ENCODE measurements at regions not wholly inside any gene's neighbourhood (a gene's known extent, or its start where the extent isn't known, plus 50 kb on each side); places are given as distances from the start of the nearest gene placed in this dataset.
"Not testable (repeated sequence)": the region's sequence is repeated elsewhere in the genome, so short reads cannot be mapped to it uniquely, and the experiment has no call there.

DNA sequence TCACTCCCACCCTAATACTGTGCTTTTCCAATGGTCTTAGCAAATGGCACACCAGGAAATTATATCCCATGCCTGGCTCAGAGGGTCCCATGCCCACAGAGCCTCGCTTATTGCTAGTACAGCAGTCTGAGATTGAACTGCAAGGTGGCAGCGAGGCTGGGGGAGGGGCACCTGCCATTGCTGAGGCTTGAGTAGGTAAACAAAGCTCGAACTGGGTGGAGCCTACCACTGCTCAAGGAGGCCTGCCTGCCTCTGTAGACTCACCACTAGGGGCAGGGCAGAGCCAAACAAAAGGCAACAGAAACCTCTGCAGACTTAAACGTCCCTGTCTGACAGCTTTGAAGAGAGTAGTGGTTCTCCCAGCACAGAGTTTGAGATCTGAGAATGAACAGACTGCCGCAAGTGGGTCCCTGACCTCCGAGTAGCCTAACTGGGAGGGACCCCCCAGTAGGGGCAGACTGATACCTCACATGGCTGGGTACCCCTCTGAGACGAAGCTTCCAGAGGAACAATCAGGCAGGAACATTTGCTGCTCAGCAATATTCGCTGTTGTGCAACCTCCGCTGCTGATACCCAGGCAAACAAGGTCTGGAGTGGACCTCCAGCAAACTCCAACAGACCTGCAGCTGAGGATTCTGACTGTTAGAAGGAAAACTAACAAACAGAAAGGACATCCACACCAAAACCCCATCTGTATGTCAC is 150.7 kb upstream of the FOXA2 start:
- H3K9ac ChIP-seq (ENCODE audit: low read length); H2AK5ac ChIP-seq (ENCODE audit: low read length, severe bottlenecking); H3K23ac ChIP-seq (ENCODE audit: low read length in 2 of 2); H4K91ac ChIP-seq (ENCODE audit: low read length); H2BK15ac ChIP-seq (ENCODE audit: low read depth, poor library complexity, severe bottlenecking); H2BK5ac ChIP-seq (ENCODE audit: low read depth, low read length, poor library complexity, severe bottlenecking); H3K4me2 ChIP-seq (ENCODE audit: low read length, poor library complexity, severe bottlenecking); H3K4me1 ChIP-seq (ENCODE audit: control insufficient read depth, insufficient read depth, low read depth, low read length); H3K9me3 ChIP-seq (ENCODE audit: control insufficient read depth, low read length); H3K4ac ChIP-seq (ENCODE audit: low read depth in 1 of 2, low read length in 2 of 2); H2BK12ac ChIP-seq (ENCODE audit: low read length in 2 of 2); H3K36me3 ChIP-seq (ENCODE audit: control insufficient read depth in 1 of 2, insufficient read depth in 2 of 2, low read depth in 1 of 2, low read length in 2 of 2); H3K27me3 ChIP-seq (ENCODE audit: control insufficient read depth in 1 of 2, insufficient read depth in 1 of 2, low read length in 2 of 2); H3K4me3 ChIP-seq (ENCODE audit: insufficient read depth in 1 of 2, low read depth in 1 of 2, low read length in 2 of 2); H3K27ac ChIP-seq (ENCODE audit: low read length, poor library complexity, severe bottlenecking); H3K18ac ChIP-seq (ENCODE audit: low read depth in 1 of 2, low read length in 2 of 2); H3K14ac ChIP-seq (ENCODE audit: low read length in 2 of 2); H3K79me1 ChIP-seq (replicated peaks; ENCODE audit: low read length, poor library complexity, severe bottlenecking); H4K8ac ChIP-seq (ENCODE audit: low read length); H2BK120ac ChIP-seq (ENCODE audit: low read depth, low read length); H2AFZ ChIP-seq (ENCODE audit: low read depth, low read length): not testable (repeated sequence)
- WGBS: 73% methylated on average over 9 of the region's 9 CpGs
- DNase-seq: peak; percentile 26

DNA sequence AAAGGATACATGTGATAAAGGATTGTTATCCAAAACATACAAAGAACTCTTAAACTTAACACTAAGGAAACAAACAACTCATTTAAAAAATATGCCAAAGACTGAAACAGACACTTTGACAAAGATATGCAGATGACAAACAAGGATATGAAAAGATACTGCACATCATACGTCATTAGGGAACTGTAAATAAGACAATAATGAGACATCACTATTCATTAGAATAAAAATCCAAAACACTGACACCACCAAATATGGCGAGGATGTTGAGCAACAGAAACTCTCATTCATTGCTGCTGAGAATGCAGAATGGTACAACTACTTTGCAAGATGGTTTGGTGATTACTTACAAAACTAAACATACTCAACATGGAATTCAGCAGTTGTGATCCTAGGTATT is 156.5 kb upstream of the FOXA2 start:
- DNase-seq: no peak
- H4K91ac ChIP-seq (ENCODE audit: low read length): no peak overlapping the region
- WGBS: 46% methylated on average over 1 of the region's 2 CpGs

DNA sequence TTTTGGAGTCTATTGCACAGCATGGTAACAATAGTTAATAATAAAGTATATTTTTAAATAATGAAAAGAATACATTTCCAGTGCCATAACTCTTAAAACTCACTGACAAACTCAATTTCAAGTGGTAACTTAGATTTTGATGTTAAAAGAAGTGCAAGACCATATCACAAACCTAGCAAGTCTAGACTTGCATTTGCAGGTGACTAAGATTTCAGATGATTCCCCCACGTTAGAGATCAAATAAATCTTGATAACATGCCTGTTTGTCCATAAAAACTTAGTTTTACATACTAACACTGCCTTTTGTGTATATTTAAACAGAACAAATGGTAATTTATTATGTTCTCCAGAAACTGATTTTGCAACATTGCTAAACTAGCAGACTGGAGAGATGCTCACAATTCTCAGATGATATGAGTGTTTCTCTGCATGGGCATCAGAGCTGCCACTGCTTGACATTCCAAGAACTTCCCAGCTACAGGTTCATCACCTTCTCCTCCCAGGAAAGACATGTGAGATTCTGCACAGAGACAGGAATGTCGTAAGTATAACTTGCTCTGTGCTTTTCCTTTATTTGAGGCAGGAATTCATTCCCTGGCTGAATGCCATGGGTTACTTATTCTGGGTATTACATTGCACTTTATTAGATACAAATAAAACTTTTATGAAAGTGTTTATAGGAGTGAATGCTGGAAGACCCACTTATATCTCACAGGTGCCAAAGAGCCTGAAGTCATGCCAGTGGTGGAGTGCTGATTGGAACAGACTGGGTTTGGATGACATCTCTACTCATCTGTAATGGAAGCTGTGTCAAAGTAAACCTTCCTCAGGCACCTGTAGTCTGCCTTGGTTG is 160.2 kb upstream of the FOXA2 start:
- no CpG with 5 or more reads among the region's 2 CpGs for WGBS
- H4K91ac ChIP-seq (ENCODE audit: low read length): no peak overlapping the region
- H3K27me3 ChIP-seq (ENCODE audit: control insufficient read depth in 1 of 2, insufficient read depth in 1 of 2, low read length in 2 of 2): peaks cover 0 to 12% of the 10 kb centered on the region in 2 experiments
- no peak overlapping the region for H3K4ac ChIP-seq (ENCODE audit: low read depth in 1 of 2, low read length in 2 of 2)
- no peaks in the 10 kb centered on the region for H3K36me3 ChIP-seq (ENCODE audit: control insufficient read depth in 1 of 2, insufficient read depth in 2 of 2, low read depth in 1 of 2, low read length in 2 of 2)
- H3K23ac ChIP-seq (ENCODE audit: low read length in 2 of 2): no peak overlapping the region
- H3K9ac ChIP-seq (ENCODE audit: low read length): no peak overlapping the region
- H3K27ac ChIP-seq (ENCODE audit: low read length, poor library complexity, severe bottlenecking): no peak overlapping the region
- H2BK12ac ChIP-seq (ENCODE audit: low read length in 2 of 2): no peak overlapping the region
- no peak overlapping the region for H3K4me3 ChIP-seq (ENCODE audit: insufficient read depth in 1 of 2, low read depth in 1 of 2, low read length in 2 of 2)
- no peak overlapping the region for H3K4me2 ChIP-seq (ENCODE audit: low read length, poor library complexity, severe bottlenecking)
- no peak for DNase-seq
- no peak overlapping the region for H3K14ac ChIP-seq (ENCODE audit: low read length in 2 of 2)
- H2AFZ ChIP-seq (ENCODE audit: low read depth, low read length): no peak overlapping the region
- H3K79me1 ChIP-seq (replicated peaks; ENCODE audit: low read length, poor library complexity, severe bottlenecking): no peaks in the 10 kb centered on the region
- H3K18ac ChIP-seq (ENCODE audit: low read depth in 1 of 2, low read length in 2 of 2): no peak overlapping the region
- H2BK120ac ChIP-seq (ENCODE audit: low read depth, low read length): no peak overlapping the region
- H3K9me3 ChIP-seq (ENCODE audit: control insufficient read depth, low read length): peaks cover 6% of the 10 kb centered on the region
- H2BK15ac ChIP-seq (ENCODE audit: low read depth, poor library complexity, severe bottlenecking): no peak overlapping the region
- H3K4me1 ChIP-seq (ENCODE audit: control insufficient read depth, insufficient read depth, low read depth, low read length): no peaks in the 10 kb centered on the region
- H4K8ac ChIP-seq (ENCODE audit: low read length): no peak overlapping the region
- H2BK5ac ChIP-seq (ENCODE audit: low read depth, low read length, poor library complexity, severe bottlenecking): no peak overlapping the region
- H2AK5ac ChIP-seq (ENCODE audit: low read length, severe bottlenecking): no peak overlapping the region

More for the DNA sequence above, 156.5 kb upstream of the FOXA2 start:
- Histone ChIP-seq H2BK12ac (ENCODE audit: low read length in 2 of 2) (no peak overlapping the region), H2BK15ac (ENCODE audit: low read depth, poor library complexity, severe bottlenecking) (no peak overlapping the region), H3K18ac (ENCODE audit: low read depth in 1 of 2, low read length in 2 of 2) (no peak overlapping the region), H2BK5ac (ENCODE audit: low read depth, low read length, poor library complexity, severe bottlenecking) (no peak overlapping the region), H3K79me1 (replicated peaks; ENCODE audit: low read length, poor library complexity, severe bottlenecking) (no peaks in the 10 kb centered on the region), H3K9ac (ENCODE audit: low read length) (no peak overlapping the region), H2BK120ac (ENCODE audit: low read depth, low read length) (no peak overlapping the region), H3K4ac (ENCODE audit: low read depth in 1 of 2, low read length in 2 of 2) (no peak overlapping the region), H3K4me2 (ENCODE audit: low read length, poor library complexity, severe bottlenecking) (no peak overlapping the region), H3K27ac (ENCODE audit: low read length, poor library complexity, severe bottlenecking) (no peak overlapping the region), H3K36me3 (ENCODE audit: control insufficient read depth in 1 of 2, insufficient read depth in 2 of 2, low read depth in 1 of 2, low read length in 2 of 2) (no peaks in the 10 kb centered on the region), H3K4me1 (ENCODE audit: control insufficient read depth, insufficient read depth, low read depth, low read length) (no peaks in the 10 kb centered on the region), H3K14ac (ENCODE audit: low read length in 2 of 2) (no peak overlapping the region), H3K4me3 (ENCODE audit: insufficient read depth in 1 of 2, low read depth in 1 of 2, low read length in 2 of 2) (no peak overlapping the region), H3K23ac (ENCODE audit: low read length in 2 of 2) (no peak overlapping the region), H3K9me3 (ENCODE audit: control insufficient read depth, low read length) (no peaks in the 10 kb centered on the region), H2AK5ac (ENCODE audit: low read length, severe bottlenecking) (no peak overlapping the region), H4K8ac (ENCODE audit: low read length) (no peak overlapping the region), H2AFZ (ENCODE audit: low read depth, low read length) (no peak overlapping the region), H3K27me3 (ENCODE audit: control insufficient read depth in 1 of 2, insufficient read depth in 1 of 2, low read length in 2 of 2) (peaks cover 0 to 4% of the 10 kb centered on the region in 2 experiments)

DNA sequence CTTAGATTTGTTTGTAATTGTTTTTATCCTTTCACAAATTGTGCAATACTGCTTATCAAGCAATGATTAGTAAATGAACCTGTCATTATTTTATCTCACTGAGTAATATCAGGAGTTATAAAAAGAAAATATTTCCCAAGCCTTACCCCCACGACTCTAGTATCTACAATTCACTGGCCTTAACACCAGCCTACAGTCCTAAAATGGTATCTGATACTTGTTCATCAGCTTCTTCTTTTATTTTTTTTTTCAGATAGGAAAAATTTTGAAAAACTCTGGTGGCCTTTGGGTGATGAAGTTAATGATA is 160.8 kb upstream of the FOXA2 start:
- H3K4ac ChIP-seq (ENCODE audit: low read depth in 1 of 2, low read length in 2 of 2): no peak overlapping the region

More for the DNA sequence above, 160.8 kb upstream of the FOXA2 start:
- no peaks in the 10 kb centered on the region for H3K4me1 ChIP-seq (ENCODE audit: control insufficient read depth, insufficient read depth, low read depth, low read length)
- H3K9ac ChIP-seq (ENCODE audit: low read length): no peak overlapping the region
- no peak overlapping the region for H3K23ac ChIP-seq (ENCODE audit: low read length in 2 of 2)
- H4K91ac ChIP-seq (ENCODE audit: low read length): no peak overlapping the region
- no peak overlapping the region for H2AK5ac ChIP-seq (ENCODE audit: low read length, severe bottlenecking)
- no peaks in the 10 kb centered on the region for H3K36me3 ChIP-seq (ENCODE audit: control insufficient read depth in 1 of 2, insufficient read depth in 2 of 2, low read depth in 1 of 2, low read length in 2 of 2)
- no peak overlapping the region for H2BK120ac ChIP-seq (ENCODE audit: low read depth, low read length)
- H3K4me2 ChIP-seq (ENCODE audit: low read length, poor library complexity, severe bottlenecking): no peak overlapping the region
- no peak overlapping the region for H3K14ac ChIP-seq (ENCODE audit: low read length in 2 of 2)
- H2AFZ ChIP-seq (ENCODE audit: low read depth, low read length): no peak overlapping the region
- H3K9me3 ChIP-seq (ENCODE audit: control insufficient read depth, low read length): peaks cover 6% of the 10 kb centered on the region
- no peak overlapping the region for H2BK12ac ChIP-seq (ENCODE audit: low read length in 2 of 2)
- H3K27ac ChIP-seq (ENCODE audit: low read length, poor library complexity, severe bottlenecking): no peak overlapping the region
- no peak overlapping the region for H3K4me3 ChIP-seq (ENCODE audit: insufficient read depth in 1 of 2, low read depth in 1 of 2, low read length in 2 of 2)
- no peak overlapping the region for H4K8ac ChIP-seq (ENCODE audit: low read length)
- H2BK15ac ChIP-seq (ENCODE audit: low read depth, poor library complexity, severe bottlenecking): no peak overlapping the region
- H2BK5ac ChIP-seq (ENCODE audit: low read depth, low read length, poor library complexity, severe bottlenecking): no peak overlapping the region
- no peaks in the 10 kb centered on the region for H3K79me1 ChIP-seq (replicated peaks; ENCODE audit: low read length, poor library complexity, severe bottlenecking)
- no peak overlapping the region for H3K18ac ChIP-seq (ENCODE audit: low read depth in 1 of 2, low read length in 2 of 2)
- WGBS: no CpG with 5 or more reads among the region's 1 CpG
- DNase-seq: no peak
- H3K27me3 ChIP-seq (ENCODE audit: control insufficient read depth in 1 of 2, insufficient read depth in 1 of 2, low read length in 2 of 2): peaks cover 0 to 15% of the 10 kb centered on the region in 2 experiments

All from mesenchymal stem cell (in vitro differentiated cells and primary cell).